Uterus (tissue), 2 donors: ENCODE measurements at regions not wholly inside any gene's neighbourhood (a gene's known extent, or its start where the extent isn't known, plus 50 kb on each side); places are given as distances from the start of the nearest gene placed in this dataset.

ENCODE experiments used
- CTCF ChIP-seq, 4 experiments: fragments of 200-600 bp in 2 of 4; fragments of 450-650 bp in 2 of 4; sonication (generic) in 2 of 4; IDR thresholded peaks; one replicate each; pipeline ENCODE4 v1.5.1; 2016 to 2019; ENCODE audit warnings: antibody characterized with exemption in 4 of 4, mild to moderate bottlenecking in 2 of 4, moderate library complexity in 1 of 4
- POLR2A ChIP-seq, 2 donors: fragments of 450-650 bp; IDR thresholded peaks; one replicate each; pipeline ENCODE4 v1.6.1; 2016; ENCODE audit warnings: antibody characterized with exemption in 2 of 2, mild to moderate bottlenecking in 1 of 2, moderate library complexity in 1 of 2

- no peak for TF ChIP-seq CTCF (IDR thresholded peaks at IDR 0.05)
- no peak for TF ChIP-seq POLR2A (IDR thresholded peaks at IDR 0.05)
Measured at GRCh38 chr12:98121963-98122362, 393.4 kb upstream of the TMPO start.
